ENCODE measurements at regions not wholly inside any gene's neighbourhood (a gene's known extent, or its start where the extent isn't known, plus 50 kb on each side); places are given as distances from the start of the nearest gene placed in this dataset.

- Histone ChIP-seq H3K9ac (ENCODE audit: low read depth, low read length) (no peak overlapping the region), H3K9me3 (ENCODE audit: control insufficient read depth, insufficient read depth, low read length) (no peaks in the 10 kb centered on the region), H3K27me3 (ENCODE audit: control insufficient read depth, insufficient read depth, low read length) (no peaks in the 10 kb centered on the region), H3K79me1 (ENCODE audit: low read depth in 1 of 2, low read length in 2 of 2) (no peaks in the 10 kb centered on the region), H4K91ac (ENCODE audit: insufficient read depth, low read depth, low read length) (no peak overlapping the region), H2AK9ac (replicated peaks; ENCODE audit: low read depth, low read length, poor library complexity) (no peak overlapping the region), H3K4ac (ENCODE audit: low read depth, low read length) (no peak overlapping the region), H3K4me2 (ENCODE audit: low read depth, low read length) (no peak overlapping the region), H3K27ac (ENCODE audit: insufficient read depth, low read length) (no peak overlapping the region), H2AK5ac (ENCODE audit: low read depth, low read length) (no peak overlapping the region), H3K9me1 (ENCODE audit: insufficient read depth, low read length) (no peaks in the 10 kb centered on the region), H2BK5ac (ENCODE audit: low read depth, low read length, poor library complexity, severe bottlenecking) (no peak overlapping the region), H2BK20ac (ENCODE audit: low read depth, low read length) (no peak overlapping the region), H2BK15ac (ENCODE audit: low read depth, low read length) (no peak overlapping the region), H2AFZ (replicated peaks; ENCODE audit: low read length, poor library complexity) (no peak overlapping the region), H3K36me3 (ENCODE audit: control insufficient read depth, insufficient read depth, low read length) (no peaks in the 10 kb centered on the region), H3K14ac (replicated peaks; ENCODE audit: low read depth, low read length) (no peak overlapping the region), H3K56ac (ENCODE audit: extremely low read depth, insufficient read depth, low read length) (no peak overlapping the region), H3K4me3 (ENCODE audit: insufficient read depth, low read depth, low read length) (no peak overlapping the region), H3K18ac (ENCODE audit: low read depth, low read length) (no peak overlapping the region), H4K20me1 (ENCODE audit: insufficient read depth, low read length) (no peaks in the 10 kb centered on the region), H3K23ac (ENCODE audit: low read depth, low read length) (no peak overlapping the region), H3K4me1 (ENCODE audit: control insufficient read depth, insufficient read depth, low read length) (no peaks in the 10 kb centered on the region), H4K8ac (ENCODE audit: low read depth in 2 of 2, low read length in 2 of 2) (no peak overlapping the region), H4K5ac (ENCODE audit: low read depth, low read length) (no peak overlapping the region), H2BK120ac (ENCODE audit: low read depth, low read length) (no peak overlapping the region)
- dilution Hi-C loops (cut with HindIII; ENCODE audit: low sequenced_read_pairs, unreplicated experiment) (no loop called here), intact Hi-C loops (cut with micrococcal nuclease) (no loop called here), in situ Hi-C loops (cut with MboI; ENCODE audit: low sequenced_read_pairs) (no loop called here)
- DNase-seq (no peak), ATAC-seq (ENCODE audit: low read depth) (no peak)
- BruUV-seq (replicated peaks): no TSS peak
- ChIA-PET CTCF (no interaction called here), POLR2A (ENCODE audit: unreplicated experiment) (no interaction called here)
- TF ChIP-seq, protein P1, sequence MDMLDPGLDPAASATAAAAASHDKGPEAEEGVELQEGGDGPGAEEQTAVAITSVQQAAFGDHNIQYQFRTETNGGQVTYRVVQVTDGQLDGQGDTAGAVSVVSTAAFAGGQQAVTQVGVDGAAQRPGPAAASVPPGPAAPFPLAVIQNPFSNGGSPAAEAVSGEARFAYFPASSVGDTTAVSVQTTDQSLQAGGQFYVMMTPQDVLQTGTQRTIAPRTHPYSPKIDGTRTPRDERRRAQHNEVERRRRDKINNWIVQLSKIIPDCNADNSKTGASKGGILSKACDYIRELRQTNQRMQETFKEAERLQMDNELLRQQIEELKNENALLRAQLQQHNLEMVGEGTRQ (IDR thresholded peaks at IDR 0.05; ENCODE audit: low read depth, low read length): no peak
- TF ChIP-seq, protein P2, sequence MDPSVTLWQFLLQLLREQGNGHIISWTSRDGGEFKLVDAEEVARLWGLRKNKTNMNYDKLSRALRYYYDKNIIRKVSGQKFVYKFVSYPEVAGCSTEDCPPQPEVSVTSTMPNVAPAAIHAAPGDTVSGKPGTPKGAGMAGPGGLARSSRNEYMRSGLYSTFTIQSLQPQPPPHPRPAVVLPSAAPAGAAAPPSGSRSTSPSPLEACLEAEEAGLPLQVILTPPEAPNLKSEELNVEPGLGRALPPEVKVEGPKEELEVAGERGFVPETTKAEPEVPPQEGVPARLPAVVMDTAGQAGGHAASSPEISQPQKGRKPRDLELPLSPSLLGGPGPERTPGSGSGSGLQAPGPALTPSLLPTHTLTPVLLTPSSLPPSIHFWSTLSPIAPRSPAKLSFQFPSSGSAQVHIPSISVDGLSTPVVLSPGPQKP (IDR thresholded peaks at IDR 0.05; ENCODE audit: borderline replicate concordance, low read depth, low read length): no peak
- TF ChIP-seq CEBPB (IDR thresholded peaks at IDR 0.05; ENCODE audit: low read depth, low read length): no peak
- no peak for TF ChIP-seq MAZ (IDR thresholded peaks at IDR 0.05; ENCODE audit: borderline replicate concordance, low read depth, low read length)
- no peak for TF ChIP-seq BHLHE40 (IDR thresholded peaks at IDR 0.05; ENCODE audit: low read depth, low read length)
- no peak for TF ChIP-seq RFX5 (IDR thresholded peaks at IDR 0.05; ENCODE audit: low read depth, low read length)
Measured at GRCh38 chr2:66651295-66651694, 216.4 kb downstream of the MEIS1 start.

Measured in IMR-90 (cell line).